GM12875 (cell line): ENCODE measurements at regions not wholly inside any gene's neighbourhood (a gene's known extent, or its start where the extent isn't known, plus 50 kb on each side); places are given as distances from the start of the nearest gene placed in this dataset.
"Not testable (repeated sequence)": the region's sequence is repeated elsewhere in the genome, so short reads cannot be mapped to it uniquely, and the experiment has no call there.

ENCODE experiments used
- H3K4me3 ChIP-seq: one replicate; pipeline ENCODE4 v1.5.1; 2011; ENCODE audit warnings: low read depth, low read length, control low read depth
- TF ChIP-seq, protein P1 (sequence below): IDR thresholded peaks from 2 replicates; pipeline ENCODE4 v1.5.1; 2011; ENCODE audit warnings: low read depth, mild to moderate bottlenecking, control low read depth, inconsistent platforms, low read length, moderate library complexity, borderline replicate concordance; ENCODE audit not compliant: insufficient read depth

GRCh38 chr12:47442310-47442709 lies 263.5 kb downstream of the RPAP3 start:
- no peak overlapping the region for H3K4me3 ChIP-seq
- TF ChIP-seq, protein P1, sequence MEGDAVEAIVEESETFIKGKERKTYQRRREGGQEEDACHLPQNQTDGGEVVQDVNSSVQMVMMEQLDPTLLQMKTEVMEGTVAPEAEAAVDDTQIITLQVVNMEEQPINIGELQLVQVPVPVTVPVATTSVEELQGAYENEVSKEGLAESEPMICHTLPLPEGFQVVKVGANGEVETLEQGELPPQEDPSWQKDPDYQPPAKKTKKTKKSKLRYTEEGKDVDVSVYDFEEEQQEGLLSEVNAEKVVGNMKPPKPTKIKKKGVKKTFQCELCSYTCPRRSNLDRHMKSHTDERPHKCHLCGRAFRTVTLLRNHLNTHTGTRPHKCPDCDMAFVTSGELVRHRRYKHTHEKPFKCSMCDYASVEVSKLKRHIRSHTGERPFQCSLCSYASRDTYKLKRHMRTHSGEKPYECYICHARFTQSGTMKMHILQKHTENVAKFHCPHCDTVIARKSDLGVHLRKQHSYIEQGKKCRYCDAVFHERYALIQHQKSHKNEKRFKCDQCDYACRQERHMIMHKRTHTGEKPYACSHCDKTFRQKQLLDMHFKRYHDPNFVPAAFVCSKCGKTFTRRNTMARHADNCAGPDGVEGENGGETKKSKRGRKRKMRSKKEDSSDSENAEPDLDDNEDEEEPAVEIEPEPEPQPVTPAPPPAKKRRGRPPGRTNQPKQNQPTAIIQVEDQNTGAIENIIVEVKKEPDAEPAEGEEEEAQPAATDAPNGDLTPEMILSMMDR = no peak

- TF ChIP-seq, protein P1 = no peak
- H3K4me3 ChIP-seq = no peak overlapping the region
Measured at GRCh38 chr12:47441490-47441889, 264.3 kb downstream of the RPAP3 start.

DNA sequence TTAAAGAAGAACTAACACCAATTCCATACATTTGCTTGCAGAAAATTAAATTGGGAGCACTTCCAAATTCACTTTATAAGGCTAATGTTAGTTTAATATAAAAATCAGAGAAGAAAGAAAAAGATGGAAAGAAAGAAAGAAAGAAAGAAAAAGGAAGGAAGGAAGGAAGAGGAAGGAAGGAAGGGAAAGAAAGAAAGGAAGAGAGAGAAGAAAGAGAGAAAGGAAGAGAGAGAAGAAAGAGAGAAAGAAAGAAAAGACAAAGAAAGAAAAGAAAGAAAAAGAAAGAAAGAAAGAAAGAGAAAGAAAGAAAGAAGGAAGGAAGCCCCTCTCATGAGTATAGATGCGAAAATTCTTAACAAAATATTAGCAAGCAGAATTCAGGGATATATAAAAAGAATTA lies 267.7 kb downstream of the RPAP3 start:
- no peak overlapping the region for H3K4me3 ChIP-seq
- TF ChIP-seq, protein P1 = no peak

- TF ChIP-seq, protein P1 = no peak
- H3K4me3 ChIP-seq = no peak overlapping the region
Measured at GRCh38 chr12:47437570-47437969, 268.3 kb downstream of the RPAP3 start.

GRCh38 chr12:47433876-47434275 lies 272.0 kb downstream of the RPAP3 start:
- no peak overlapping the region for H3K4me3 ChIP-seq
- TF ChIP-seq, protein P1 = no peak

DNA sequence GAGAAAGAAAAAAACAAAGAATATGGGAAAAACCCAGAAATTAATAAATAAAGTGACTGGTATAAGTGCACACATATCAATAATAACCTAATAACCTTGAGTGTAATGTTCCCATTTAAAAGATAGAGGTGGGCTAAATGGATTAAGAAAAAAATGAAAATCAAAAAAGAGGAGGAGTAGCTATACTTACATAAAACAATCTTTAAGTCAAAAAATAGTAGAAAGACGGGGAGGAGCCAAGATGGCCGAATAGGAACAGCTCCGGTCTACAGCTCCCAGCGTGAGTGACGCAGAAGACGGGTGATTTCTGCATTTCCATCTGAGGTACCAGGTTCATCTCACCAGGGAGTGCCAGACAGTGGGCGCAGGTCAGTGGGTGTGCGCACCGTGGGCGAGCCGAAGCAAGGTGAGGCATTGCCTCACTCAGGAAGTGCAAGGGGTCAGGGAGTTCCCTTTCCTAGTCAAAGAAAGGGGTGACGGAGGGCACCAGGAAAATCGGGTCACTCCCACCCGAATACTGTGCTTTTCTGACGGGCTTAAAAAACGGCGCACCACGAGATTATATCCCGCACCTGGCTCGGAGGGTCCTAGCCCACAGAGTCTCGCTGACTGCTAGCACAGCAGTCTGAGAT lies 279.0 kb downstream of the RPAP3 start:
- H3K4me3 ChIP-seq = not testable (repeated sequence)

DNA sequence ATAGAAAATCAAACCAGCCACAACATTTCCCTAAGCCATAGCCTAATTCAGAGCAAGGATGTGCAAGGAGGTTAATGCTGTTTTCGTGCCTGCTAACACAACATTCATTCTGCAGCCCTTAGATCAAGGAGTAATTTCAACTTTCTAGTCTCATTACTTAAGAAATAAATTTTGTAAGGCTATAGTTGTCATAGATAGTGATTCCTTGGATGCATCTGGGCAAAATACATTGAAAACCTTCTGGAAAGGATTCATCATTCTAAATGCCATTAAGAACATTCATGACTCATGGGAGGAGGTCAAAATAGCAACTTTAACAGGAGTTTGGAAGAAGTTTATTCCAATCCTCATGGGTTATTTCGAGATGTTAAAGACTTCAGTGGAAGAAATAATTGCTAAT lies 283.2 kb downstream of the RPAP3 start:
- TF ChIP-seq, protein P1 = no peak

DNA sequence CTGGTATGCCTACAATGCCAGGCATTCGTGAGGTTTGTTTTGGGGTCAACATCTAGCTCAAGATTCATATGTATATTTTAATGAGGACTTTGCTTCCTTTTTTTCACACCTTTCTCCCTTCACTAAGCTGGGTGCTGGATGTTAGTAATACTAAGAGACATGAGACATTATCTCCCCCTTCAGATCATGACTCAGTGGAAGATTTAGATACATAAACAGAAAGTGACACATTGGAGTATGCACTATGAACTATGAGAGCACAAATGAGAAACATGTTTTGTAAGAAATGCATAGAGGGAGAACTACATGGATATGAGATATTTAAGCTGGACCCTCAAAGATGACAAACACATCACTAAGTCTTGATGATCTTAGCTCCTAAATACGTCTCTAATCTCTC lies 286.3 kb downstream of the RPAP3 start:
- TF ChIP-seq, protein P1 = no peak
- H3K4me3 ChIP-seq = no peak overlapping the region

More for the DNA sequence above, 283.2 kb downstream of the RPAP3 start:
- no peak overlapping the region for H3K4me3 ChIP-seq
